Hepatic stellate cell (primary cell): ENCODE measurements at regions not wholly inside any gene's neighbourhood (a gene's known extent, or its start where the extent isn't known, plus 50 kb on each side); places are given as distances from the start of the nearest gene placed in this dataset.

ENCODE experiments used
- DNase-seq: peaks from one replicate; pipeline ENCODE4 v3.0.0; 2011; ENCODE audit warnings: low spot score

- DNase-seq: no peak
Measured at GRCh38 chr6:17047889-17048288, 54.0 kb upstream of the STMND1 start.

- no peak for DNase-seq
Measured at GRCh38 chr6:17045581-17046322, 56.1 kb upstream of the STMND1 start.

DNA sequence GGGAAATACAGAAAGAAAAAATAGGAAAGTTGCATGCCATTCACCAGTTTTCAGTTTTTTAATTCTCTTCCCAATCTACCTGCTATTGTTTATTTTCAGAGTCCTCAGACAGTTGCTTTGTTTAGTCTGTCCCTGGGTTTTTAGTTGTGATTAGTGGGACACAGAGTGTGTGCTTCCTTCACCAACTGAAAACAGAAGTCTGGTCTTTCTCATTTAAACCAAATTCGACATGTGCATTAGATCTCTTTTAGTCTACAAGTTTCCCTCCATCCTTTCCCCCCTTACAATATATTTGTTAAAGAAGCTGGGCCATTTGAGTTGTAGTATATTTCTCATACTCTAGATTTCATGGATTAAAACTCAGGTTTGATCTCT is 58.7 kb upstream of the STMND1 start:
- no peak for DNase-seq

DNA sequence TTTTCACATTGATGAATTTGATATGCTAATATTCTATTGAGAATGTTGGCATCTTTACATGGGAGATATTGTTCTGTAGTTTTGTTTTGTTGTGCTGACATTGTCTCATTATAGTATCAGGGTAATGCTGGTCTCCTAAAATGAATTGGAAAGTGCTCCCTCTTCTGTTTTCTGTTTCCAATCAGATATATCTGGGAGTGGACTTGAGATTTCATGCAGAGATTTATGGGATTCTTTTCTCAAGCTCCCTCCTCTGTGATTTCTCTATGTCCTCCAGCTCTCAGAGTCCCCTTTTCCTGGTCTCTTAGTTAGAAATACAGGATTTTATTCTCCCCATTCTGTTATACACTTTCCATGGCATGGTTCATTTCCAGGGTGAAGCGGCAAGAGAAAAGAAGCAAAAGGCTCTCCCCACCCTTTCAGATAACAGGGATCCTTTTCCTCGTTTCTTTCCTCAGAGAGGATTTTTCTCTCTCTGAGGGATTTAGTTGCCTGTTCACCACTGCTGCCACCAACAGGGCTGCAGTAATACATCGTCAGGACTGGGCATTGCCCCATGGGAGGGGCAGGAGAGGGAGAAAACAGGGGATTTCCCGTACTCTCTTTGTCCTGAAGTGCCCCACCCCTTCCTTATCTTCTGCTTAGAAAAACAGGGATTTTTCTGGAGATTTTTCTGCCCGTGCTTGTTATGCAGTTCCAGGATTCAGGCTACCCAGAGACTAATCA is 59.3 kb upstream of the STMND1 start:
- peak; percentile 55 for DNase-seq

DNA sequence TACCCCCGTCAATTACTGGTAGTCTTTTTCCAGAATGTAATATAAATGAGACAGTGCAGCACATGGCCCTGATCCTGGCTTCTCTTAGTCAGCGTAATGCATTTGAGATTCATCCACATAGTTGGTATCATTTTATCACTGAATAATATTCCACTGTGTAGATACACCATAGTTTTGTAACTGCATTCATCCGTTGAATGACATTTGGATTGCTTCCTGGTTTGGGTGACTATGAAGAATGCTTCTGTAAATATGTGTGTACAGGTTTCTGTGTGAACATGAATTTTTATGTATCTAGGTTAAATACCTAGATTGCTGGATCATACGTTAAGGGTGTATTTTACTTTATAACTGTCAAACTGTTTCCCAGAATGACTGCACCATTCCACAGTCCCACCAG is 62.6 kb upstream of the STMND1 start:
- no peak for DNase-seq

GRCh38 chr6:17038316-17038715 is 63.5 kb upstream of the STMND1 start:
- DNase-seq: no peak

DNA sequence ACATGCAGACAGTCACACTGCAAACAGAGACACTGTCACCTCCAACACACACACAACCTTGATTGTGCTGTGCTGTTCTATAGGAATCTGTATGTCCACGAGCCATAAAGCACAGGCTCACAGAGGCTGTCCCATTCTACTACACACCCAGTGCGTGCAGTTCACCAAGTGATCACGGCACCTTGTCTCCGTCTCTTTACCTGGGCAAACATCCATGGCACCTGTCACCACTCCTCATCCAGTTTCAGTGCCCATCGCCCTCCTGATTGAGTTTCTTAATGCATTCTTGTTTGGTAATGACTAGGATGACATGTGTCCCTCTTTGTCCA is 65.8 kb upstream of the STMND1 start:
- no peak for DNase-seq

DNA sequence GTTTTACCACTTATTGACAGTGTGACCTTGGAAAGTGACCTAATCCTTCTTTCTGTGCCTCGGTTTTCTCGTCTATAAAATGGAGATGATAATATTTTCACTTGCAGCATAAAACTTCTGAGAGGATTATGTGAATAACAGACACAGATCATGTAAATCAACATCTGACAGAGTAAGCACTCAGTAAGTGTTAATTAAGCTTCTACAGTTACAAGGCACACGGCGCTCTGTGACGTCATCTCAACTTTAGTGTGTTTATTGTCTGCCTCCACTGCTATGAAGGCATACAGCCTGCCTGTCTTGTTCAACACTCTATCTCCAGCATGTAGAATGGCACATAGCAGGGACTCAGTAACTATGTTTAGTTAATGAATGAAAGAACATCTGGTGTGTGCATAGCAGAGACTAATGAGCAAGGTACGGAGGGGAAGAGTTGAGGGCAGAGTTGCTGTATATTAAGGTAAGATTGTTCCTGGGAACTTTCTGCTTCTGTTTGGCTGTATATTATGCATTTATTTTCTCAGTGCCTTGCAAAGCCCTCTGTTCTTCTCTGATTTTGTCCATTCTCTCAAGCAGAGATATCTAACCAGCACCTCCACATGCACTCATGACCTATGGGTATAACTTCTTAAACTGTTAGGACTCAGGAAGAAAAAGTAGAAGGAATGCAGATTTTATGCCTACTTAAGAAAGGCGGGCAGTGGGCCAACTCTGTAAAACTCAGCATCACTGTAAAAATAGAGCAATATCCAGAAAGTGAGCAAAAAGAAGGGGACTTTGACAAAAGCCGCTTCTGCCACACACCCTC is 66.4 kb upstream of the STMND1 start:
- DNase-seq: no peak

DNA sequence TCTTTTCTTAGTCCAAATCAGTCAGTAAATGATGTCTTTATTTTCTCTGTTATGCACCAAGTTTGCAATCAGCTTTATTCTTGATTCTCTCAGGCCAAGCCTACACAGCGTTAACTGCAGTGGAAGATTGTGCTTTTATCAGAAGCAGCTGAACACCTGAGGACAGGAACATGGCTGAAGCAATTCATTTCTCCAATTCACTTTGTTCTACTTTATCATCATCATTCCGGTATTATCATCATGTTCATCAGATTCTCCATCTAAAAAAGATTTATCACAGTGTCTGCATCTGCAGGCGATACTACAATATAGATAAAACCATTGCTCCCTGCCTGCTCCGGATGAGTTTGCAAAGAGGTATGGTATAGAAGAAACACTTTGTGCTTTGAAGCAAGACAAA is 68.1 kb upstream of the STMND1 start:
- DNase-seq: no peak

DNA sequence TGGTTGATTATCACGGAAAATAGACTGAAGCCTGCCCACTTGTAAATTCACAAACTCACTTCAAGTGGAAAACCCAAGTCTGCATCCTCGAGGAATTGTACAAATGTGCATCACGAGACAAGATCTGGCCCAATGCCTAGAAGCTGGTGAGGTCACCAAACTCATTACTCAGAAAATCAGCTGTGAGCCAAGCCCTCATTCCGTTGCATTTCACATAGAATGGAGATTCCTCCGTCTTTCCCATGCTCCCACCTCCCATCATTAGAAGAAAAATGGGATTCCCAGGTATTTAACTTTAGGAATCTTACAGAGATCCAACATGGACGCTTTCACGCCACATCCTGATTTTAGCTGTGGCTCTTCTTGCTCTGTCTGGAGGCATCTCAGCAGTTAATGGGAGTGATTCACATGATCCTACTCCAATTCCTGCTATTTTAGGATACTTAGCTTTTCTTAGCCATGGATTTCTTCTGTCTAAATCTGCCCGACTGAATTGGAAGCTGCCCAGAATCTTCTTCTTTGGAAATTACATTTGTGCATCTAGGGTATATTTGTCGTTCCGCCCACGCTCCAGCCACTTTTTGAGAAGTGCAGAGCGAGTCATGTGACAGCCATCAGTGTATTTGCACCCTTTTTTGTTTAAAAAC is 68.7 kb upstream of the STMND1 start:
- DNase-seq: peak; percentile 77

- DNase-seq: peak; percentile 43
Measured at GRCh38 chr6:17032590-17032987, 69.3 kb upstream of the STMND1 start.

DNA sequence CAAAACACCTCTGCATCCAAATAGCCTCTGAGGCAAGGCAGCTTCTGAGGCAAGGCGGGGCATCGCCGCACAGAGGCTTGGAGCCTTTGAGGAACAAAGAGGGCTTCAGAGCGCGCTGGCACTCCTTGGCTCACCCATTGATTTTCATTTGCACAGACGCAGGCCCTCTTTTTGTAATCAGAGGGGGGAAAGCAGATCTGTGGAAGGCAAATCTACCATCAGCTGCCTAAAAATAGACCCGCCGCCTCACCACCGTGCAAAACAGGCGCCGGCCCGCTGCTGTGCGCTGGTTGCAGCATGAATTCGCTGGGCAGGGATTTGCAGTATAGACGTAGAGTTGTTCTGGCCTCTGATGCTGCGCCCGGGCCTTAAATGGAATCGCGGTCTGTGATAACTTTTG is 69.9 kb upstream of the STMND1 start:
- DNase-seq: no peak

DNA sequence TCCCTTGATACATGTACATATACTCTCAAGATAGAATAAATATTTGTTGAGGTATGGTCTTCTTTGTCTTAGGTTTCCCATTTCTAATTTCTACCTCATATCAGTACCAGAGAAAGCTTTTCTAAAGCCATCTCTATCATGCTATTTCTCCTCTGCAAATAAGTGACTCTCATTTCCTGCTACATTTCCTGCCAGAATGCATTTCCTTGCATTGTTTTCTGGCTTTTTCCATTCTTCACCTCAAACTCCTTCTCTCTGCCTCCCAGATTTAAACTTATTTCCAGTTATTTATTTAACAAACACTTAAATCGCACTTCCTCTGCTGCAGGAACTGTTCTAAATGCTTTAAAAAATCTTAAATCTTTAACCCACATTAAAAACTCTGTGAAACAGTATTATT is 74.4 kb upstream of the STMND1 start:
- no peak for DNase-seq

DNA sequence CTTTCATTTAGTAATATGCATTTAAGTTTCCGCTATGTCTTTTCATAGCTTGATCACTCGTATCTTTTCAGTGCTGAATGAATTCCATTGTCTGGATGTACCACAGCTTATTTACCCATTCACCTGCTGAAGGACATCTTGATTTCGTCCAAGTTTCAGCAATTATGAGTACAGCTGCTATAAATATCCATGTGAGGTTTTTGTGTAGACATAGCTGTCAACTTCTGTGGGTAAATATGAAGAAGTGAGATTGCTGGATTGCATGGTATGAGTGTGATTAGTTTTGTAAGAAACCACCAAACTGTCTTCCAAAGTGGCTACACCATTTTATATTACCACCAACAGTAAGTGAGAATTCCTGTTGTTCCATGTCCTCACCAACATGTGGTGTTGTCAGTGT is 79.2 kb upstream of the STMND1 start:
- DNase-seq: no peak

DNA sequence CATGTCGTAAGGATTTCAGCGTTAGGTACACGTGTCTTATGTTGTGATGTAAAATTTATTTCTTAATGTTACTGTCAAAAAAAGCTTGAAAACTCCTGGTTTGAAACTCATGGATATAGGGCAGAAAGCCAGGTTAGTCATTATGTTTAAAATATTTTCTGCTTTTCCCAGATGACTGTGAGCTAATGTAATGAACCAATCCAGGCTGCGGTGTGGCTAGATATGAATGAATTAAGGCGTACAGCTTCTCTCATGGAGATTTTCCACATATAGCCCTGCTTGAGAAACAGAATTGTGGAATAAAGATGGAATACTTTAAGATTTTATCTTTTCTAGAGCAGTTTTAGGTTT is 80.3 kb upstream of the STMND1 start:
- DNase-seq: peak; percentile 50

DNA sequence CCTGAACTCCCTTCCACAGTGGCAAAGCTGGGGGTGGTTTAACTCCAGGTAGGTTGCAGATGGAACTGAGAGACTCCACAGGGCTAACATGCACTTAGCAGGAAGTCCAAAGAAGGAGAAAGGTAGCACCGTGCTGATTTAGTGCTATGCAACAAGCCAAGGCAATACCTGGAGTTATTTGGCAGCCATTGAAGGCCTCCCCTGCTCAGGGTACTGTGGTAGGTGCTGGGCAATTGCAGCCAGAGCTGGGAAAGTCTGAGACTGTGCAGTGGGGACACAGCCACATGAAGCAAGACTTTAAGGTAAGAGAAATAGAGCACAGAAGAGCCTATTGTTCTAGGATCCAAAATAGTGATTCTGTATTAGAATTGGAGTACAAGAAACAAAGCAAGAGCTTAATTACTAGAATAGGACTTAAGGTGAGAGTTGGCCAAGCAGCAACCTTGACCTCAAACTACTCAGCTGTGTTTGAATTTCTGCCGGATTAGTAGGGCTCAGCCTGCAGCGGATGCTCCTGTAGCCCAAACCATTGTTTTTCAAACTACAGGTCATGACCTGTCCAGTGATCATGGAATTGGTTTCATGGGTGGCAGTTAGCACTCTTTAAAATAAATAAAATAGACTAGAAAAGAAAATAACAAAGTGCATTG is 80.8 kb upstream of the STMND1 start:
- DNase-seq: no peak

GRCh38 chr6:17018425-17018824 is 83.4 kb upstream of the STMND1 start:
- no peak for DNase-seq

DNA sequence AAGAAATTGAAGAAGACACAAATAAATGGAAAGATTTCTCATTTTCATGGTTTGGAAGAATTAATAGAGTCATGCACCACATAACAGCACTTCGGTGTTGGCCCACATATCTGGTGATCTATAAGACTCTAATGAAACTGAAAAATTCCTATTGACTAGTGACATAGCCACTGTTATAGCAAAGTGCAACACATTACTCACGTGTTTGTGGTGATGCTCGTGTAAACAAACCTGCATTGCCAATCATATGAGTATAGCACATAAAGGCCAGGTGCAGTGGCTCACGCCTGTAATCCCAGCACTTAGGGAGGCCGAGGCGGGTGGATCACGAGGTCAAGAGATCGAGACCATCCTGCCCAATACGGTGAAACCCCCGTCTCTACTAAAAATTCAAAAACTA is 84.4 kb upstream of the STMND1 start:
- no peak for DNase-seq

GRCh38 chr6:17015551-17016381 is 86.1 kb upstream of the STMND1 start:
- no peak for DNase-seq

- no peak for DNase-seq
Measured at GRCh38 chr6:17015144-17015543, 86.7 kb upstream of the STMND1 start.

DNA sequence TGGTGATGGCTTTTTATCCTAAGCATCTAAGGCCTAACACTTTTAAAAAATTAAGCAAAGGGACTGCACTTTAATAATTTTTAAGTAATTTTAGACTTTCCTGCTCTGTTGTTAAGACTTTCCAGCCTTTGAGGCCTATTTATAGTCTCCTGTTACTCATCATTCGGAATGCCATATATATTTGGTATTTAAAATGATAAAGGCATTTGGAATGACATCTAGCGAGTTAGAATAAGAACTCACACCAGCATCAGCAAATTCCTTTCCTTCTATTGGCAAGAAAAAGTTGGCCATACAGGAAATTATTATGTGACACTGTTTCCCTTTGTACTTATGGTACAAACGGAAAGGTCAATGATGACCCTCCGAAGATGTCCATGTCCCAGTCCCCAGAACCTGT is 88.1 kb upstream of the STMND1 start:
- peak; percentile 81 for DNase-seq
